WERI-Rb-1 (cell line): ENCODE measurements at regions not wholly inside any gene's neighbourhood (a gene's known extent, or its start where the extent isn't known, plus 50 kb on each side); places are given as distances from the start of the nearest gene placed in this dataset.

Experiments used
- DNase-seq: peaks from one replicate; pipeline ENCODE4 v3.0.0-alpha.2; 2020
- H3K27ac ChIP-seq: fragments of 250-450 bp; sonication (Bioruptor Pico); 2 replicates; pipeline ENCODE4 v1.5.1; 2020; ENCODE audit warnings: mild to moderate bottlenecking, moderate library complexity
- H3K27me3 ChIP-seq: fragments of 250-450 bp; sonication (Bioruptor Pico); 2 replicates; pipeline ENCODE4 v1.5.1; 2021; ENCODE audit warnings: mild to moderate bottlenecking, low read depth, moderate library complexity; ENCODE audit not compliant: insufficient read depth, severe bottlenecking
- H3K36me3 ChIP-seq: fragments of 250-450 bp; sonication (Bioruptor Pico); 2 replicates; pipeline ENCODE4 v1.5.1; 2020; ENCODE audit warnings: mild to moderate bottlenecking, moderate library complexity
- H3K4me3 ChIP-seq: 2 replicates; pipeline ENCODE4 v1.5.1; 2011; ENCODE audit warnings: low read depth, mild to moderate bottlenecking, control low read depth, low read length
- H3K9me3 ChIP-seq: fragments of 250-450 bp; sonication (Bioruptor Pico); 2 replicates; pipeline ENCODE4 v1.5.1; 2021; ENCODE audit warnings: mild to moderate bottlenecking, moderate library complexity; ENCODE audit not compliant: severe bottlenecking
- TF ChIP-seq, protein P1 (sequence below): IDR thresholded peaks from 2 replicates; pipeline ENCODE4 v1.5.1; 2011; ENCODE audit warnings: low read depth, mild to moderate bottlenecking, control low read depth, inconsistent platforms, low read length

DNA sequence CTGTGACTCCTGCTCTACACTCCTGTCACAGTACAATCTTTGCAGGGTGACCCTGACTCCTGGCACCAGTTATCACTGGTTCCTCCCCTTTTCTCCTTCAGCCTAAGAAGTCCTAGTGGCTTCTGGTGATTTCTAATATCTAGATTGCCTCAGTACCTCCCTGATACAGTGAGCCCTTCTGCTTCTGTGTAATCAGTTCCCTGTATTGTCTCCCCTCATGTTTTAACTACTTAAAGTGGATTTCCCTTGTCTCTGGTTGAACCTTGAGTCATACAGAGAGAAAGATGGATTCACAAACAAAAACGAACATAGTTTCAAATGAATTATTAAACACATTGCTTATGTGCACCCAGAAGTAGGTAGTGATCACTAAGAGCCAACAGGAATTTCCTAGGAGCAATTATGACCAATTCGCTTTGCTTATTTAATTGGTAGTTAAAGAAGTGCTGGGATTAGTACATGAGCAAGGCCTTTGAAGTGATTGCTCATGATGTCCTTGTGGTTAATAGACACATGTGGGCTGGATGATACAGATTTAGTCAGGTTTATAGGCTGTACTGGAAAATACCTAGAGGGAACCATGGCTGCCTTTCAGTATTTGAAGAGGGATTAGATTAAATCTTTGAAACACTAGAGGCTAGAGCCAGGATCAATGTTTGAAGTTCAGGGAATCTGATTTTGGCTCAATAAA lies 145.8 kb upstream of the MEF2C start:
- H3K27ac ChIP-seq, result no peak overlapping the region
- peak; percentile 26 for DNase-seq
- no peaks in the 10 kb centered on the region for H3K36me3 ChIP-seq
- H3K4me3 ChIP-seq, result no peak overlapping the region
- H3K27me3 ChIP-seq, result no peaks in the 10 kb centered on the region
- TF ChIP-seq, protein P1, sequence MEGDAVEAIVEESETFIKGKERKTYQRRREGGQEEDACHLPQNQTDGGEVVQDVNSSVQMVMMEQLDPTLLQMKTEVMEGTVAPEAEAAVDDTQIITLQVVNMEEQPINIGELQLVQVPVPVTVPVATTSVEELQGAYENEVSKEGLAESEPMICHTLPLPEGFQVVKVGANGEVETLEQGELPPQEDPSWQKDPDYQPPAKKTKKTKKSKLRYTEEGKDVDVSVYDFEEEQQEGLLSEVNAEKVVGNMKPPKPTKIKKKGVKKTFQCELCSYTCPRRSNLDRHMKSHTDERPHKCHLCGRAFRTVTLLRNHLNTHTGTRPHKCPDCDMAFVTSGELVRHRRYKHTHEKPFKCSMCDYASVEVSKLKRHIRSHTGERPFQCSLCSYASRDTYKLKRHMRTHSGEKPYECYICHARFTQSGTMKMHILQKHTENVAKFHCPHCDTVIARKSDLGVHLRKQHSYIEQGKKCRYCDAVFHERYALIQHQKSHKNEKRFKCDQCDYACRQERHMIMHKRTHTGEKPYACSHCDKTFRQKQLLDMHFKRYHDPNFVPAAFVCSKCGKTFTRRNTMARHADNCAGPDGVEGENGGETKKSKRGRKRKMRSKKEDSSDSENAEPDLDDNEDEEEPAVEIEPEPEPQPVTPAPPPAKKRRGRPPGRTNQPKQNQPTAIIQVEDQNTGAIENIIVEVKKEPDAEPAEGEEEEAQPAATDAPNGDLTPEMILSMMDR, result no peak
- H3K9me3 ChIP-seq, result no peaks in the 10 kb centered on the region

GRCh38 chr5:89024045-89024444 lies 141.1 kb upstream of the MEF2C start:
- H3K36me3 ChIP-seq, result no peaks in the 10 kb centered on the region
- no peak overlapping the region for H3K27ac ChIP-seq
- no peak overlapping the region for H3K4me3 ChIP-seq
- DNase-seq, result no peak
- no peaks in the 10 kb centered on the region for H3K27me3 ChIP-seq
- H3K9me3 ChIP-seq, result no peaks in the 10 kb centered on the region
- TF ChIP-seq, protein P1, result no peak

GRCh38 chr5:89020926-89021610 lies 138.1 kb upstream of the MEF2C start:
- Histone ChIP-seq H3K36me3 (no peaks in the 10 kb centered on the region), H3K27me3 (no peaks in the 10 kb centered on the region), H3K27ac (no peak overlapping the region), H3K9me3 (no peaks in the 10 kb centered on the region), H3K4me3 (no peak overlapping the region)
- DNase-seq, result no peak
- TF ChIP-seq, protein P1, result no peak

GRCh38 chr5:89016741-89017303 lies 133.8 kb upstream of the MEF2C start:
- no peaks in the 10 kb centered on the region for H3K9me3 ChIP-seq
- TF ChIP-seq, protein P1, result no peak

DNA sequence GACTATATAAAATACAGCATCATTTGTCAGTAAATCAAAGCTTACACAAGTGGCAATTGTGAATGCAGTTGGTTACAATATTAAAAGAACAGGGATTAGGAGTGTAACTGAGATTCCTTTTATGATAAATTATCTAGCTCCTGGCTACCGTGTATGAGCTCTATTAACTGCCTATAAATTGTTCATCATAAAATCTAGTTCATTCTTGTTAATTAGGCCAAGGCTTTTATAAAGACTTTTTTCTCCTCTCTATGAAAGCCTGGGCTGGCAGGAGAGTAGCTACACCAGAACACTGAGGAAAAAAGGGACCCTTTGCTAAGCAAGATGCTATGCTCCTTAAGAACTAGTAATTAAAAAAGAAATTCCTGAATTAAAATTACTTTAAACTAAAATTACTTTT lies 132.4 kb upstream of the MEF2C start:
- Histone ChIP-seq H3K27ac (no peak overlapping the region), H3K36me3 (no peaks in the 10 kb centered on the region), H3K9me3 (no peaks in the 10 kb centered on the region), H3K4me3 (no peak overlapping the region), H3K27me3 (no peaks in the 10 kb centered on the region)
- TF ChIP-seq, protein P1, result no peak
- DNase-seq, result no peak

More at GRCh38 chr5:89016741-89017303, 133.8 kb upstream of the MEF2C start:
- H3K4me3 ChIP-seq, result no peak overlapping the region
- no peaks in the 10 kb centered on the region for H3K36me3 ChIP-seq
- DNase-seq, result no peak
- H3K27me3 ChIP-seq, result no peaks in the 10 kb centered on the region
- no peak overlapping the region for H3K27ac ChIP-seq
